Keratinocyte (primary cell): ENCODE measurements at regions not wholly inside any gene's neighbourhood (a gene's known extent, or its start where the extent isn't known, plus 50 kb on each side); places are given as distances from the start of the nearest gene placed in this dataset.

Experiments used
- EZH2 ChIP-seq: IDR thresholded peaks from one replicate; pipeline ENCODE4 v1.6.1; 2012; ENCODE audit warnings: inconsistent platforms, mild to moderate bottlenecking, low read length, moderate library complexity
- TF ChIP-seq, protein P1 (sequence below), 3 experiments: IDR thresholded peaks in 1 of 3; conservative IDR thresholded peaks in 1 of 3; optimal IDR thresholded peaks in 1 of 3; 2 replicates in 2 of 3; 3 replicates in 1 of 3; pipeline versions ENCODE3 to v1.5.1; 2011; ENCODE audit warnings: low read length in 3 of 3, mild to moderate bottlenecking in 3 of 3, moderate library complexity in 2 of 3, control low read depth in 1 of 3, inconsistent platforms in 1 of 3; ENCODE audit not compliant: insufficient read depth in 2 of 3; ENCODE audit errors: extremely low read depth in 1 of 3

- TF ChIP-seq, protein P1, sequence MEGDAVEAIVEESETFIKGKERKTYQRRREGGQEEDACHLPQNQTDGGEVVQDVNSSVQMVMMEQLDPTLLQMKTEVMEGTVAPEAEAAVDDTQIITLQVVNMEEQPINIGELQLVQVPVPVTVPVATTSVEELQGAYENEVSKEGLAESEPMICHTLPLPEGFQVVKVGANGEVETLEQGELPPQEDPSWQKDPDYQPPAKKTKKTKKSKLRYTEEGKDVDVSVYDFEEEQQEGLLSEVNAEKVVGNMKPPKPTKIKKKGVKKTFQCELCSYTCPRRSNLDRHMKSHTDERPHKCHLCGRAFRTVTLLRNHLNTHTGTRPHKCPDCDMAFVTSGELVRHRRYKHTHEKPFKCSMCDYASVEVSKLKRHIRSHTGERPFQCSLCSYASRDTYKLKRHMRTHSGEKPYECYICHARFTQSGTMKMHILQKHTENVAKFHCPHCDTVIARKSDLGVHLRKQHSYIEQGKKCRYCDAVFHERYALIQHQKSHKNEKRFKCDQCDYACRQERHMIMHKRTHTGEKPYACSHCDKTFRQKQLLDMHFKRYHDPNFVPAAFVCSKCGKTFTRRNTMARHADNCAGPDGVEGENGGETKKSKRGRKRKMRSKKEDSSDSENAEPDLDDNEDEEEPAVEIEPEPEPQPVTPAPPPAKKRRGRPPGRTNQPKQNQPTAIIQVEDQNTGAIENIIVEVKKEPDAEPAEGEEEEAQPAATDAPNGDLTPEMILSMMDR (optimal IDR thresholded peaks at IDR 0.05 in 1 of 3, IDR thresholded peaks at IDR 0.05 in 1 of 3, conservative IDR thresholded peaks at IDR 0.05 in 1 of 3; ENCODE audit: extremely low read depth in 1 of 3, insufficient read depth in 2 of 3, low read length in 3 of 3), result no peak
- no peak for TF ChIP-seq EZH2
These were observed 330.4 kb upstream of the DEPDC1 start for GRCh38 chr1:68827261-68827660.
